HG02943 (cell line): ENCODE measurements at regions not wholly inside any gene's neighbourhood (a gene's known extent, or its start where the extent isn't known, plus 50 kb on each side); places are given as distances from the start of the nearest gene placed in this dataset.
A peak's percentile ranks its signal among the peaks of the same experiment; 100 is the strongest.

Experiments used
- ATAC-seq: cut with Tn5 transposase; IDR thresholded peaks from one replicate; pipeline ENCODE4 v1.9.1; 2021; ENCODE audit warnings: mild to moderate bottlenecking, low read depth, moderate library complexity; ENCODE audit not compliant: unreplicated experiment

DNA sequence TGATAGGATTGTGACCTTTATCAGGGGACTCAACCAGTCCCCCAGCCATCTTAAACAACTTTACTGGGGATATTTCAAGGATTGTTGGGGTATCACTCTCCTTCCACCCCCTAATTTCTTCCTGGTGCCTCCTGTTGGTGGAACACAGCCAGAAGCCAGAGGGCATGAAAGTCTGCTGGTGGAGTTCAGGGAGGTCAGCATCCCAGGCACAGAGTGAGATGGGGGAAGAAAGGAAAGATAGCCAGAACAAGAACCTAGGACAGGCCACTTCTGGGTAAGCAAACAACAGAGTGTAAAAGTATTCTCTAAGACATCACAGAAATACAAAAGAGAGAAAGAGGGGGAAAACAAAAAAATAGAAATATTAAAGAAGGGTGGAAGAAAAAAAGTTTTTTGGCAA lies 101.8 kb downstream of the SPRY2 start:
- no peak for ATAC-seq

- ATAC-seq = no peak
These were observed 103.3 kb downstream of the SPRY2 start for GRCh38 chr13:80237646-80238045.

DNA sequence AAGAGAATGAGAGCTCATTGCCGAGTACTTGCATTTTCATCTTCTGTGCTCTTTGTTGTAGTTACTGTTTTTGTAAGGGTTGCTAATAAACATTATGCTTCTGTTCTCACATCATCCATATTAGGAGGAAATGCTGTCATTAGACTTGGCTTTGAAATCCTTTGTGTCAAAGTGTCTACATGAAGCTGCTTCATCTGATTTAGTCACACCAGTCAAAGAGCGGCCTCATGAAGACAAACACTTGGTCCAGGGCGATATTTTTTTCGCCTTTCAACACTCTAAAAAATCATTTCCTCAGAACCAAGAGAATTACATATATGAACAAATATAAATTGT lies 105.0 kb downstream of the SPRY2 start:
- no peak for ATAC-seq

DNA sequence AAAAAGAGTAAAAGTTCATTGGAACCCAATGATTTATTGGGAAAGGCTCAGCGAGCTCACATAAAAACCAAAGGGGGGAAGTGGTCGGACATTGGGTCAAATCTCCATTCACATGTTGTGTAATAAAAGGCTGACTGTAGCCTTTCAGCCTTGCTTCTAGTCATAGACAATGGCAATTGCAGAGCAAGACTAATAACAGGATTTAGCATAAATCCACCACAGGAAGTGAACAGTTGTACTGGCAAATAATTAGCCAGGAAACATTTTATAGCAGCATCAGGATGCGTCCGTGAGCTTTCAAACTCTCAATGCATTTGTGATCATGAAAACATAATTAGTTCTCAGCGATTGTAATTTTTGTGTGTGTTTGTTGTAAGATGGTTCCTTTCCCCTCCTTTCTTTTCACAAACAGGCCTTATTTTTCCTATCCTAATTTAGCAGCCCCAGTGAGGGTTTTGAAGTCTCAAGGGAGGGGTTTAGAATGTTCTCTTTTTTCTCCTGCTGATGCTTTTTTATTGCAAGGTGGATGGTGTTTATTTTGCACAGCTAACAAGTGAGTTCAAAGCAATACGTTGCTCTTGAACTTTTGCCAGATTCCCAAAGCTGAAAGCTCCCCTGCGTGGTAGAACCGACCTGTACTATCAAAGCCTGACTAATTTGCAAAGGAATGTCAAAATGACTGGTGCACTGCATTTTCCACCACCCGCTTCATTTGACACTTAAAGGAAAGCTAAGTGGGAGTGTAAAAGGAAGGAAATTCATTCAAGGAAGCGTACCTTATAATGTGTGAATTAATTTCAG lies 105.6 kb downstream of the SPRY2 start:
- ATAC-seq = peak; percentile 82

DNA sequence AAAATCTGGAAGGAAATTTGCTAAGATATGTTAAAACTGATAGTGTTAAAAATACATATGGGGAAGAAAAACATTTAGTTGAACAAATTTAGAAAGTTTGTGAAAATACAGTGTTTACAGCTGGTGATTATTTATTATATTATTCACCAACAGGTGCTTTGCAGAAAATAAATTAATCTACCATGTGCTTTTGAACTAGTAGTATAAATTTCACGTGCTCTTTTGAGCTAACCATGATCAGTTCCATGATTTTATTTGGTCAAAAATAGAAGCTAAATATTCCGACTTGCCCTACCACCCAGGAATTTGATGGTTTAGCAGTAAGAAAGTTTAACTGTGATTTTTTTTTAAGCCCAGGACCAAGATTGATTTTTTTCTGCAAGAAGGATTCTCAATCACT lies 113.3 kb downstream of the SPRY2 start:
- no peak for ATAC-seq

DNA sequence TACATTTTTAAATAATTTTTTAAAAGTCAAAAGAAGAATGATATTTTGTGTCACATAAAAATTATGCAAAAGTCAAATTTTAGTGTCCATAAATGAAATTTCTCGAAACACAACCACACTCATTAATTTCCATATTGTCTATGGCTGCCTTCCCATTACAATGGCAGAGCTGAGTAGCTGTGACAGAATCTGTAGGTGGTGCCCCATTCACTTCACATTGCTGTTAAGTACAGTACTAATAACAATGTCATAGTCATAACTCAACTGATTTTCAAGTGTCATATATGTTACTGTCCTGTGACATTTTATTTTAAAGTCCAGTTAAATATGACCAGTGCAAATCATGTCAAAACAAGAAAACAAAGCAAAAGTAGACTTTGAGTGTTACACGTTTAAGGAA lies 114.3 kb downstream of the SPRY2 start:
- ATAC-seq = no peak

DNA sequence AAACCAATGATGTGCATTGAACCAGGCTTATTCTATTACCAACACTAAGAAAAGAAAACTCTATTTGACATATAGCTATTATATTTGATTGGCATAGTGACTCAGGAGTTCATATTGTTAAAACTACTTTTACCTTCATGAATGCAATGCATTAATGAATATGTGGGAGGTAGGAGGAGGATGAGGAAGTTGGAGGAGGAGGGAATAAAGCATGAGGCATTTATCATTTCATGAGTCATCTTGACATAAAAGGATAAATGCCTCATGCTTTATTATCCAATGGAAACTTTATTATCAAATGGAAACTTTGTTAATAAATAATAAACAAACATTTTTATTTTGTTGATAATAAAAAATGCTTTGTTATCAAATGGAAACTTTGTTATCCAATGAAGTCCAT lies 116.5 kb downstream of the SPRY2 start:
- no peak for ATAC-seq

DNA sequence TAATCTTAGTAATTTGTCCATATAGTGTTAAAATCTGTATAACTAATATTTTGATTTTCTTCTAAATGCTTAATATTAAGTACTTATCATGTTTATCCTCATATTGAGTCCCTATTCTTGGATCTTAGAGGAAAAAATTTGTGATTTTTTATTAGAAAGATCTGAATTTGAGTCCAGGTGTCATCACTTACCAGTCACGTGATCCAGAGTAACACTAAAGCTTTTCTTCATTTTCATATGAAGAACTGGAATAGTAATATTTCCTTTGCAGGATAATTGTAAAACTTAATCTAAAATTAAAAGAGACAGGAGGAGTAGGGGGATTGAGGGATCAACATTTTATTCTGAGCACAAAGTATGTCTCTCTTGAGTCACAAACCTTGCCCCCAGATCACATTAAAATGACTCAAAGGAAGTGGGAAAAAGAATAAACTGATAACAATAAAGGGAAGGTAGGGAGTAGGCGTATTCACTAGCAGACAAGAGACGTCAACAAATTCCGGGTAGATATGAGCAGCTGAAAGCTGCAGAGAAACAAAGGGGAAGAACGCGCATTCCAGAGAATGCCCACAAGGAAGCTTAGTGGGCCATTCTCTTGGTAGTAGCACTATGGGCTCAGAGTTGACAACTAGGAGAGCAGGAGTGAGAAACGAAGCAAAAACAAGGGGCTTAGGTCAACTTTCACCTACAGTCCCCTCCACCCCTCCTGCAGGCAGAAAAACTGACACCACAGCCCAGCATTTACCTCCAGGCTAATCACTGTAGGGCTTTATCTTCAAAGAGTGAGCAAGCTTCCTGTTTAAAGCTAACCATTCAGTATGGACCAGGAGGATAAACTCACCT lies 123.1 kb downstream of the SPRY2 start:
- ATAC-seq = no peak

DNA sequence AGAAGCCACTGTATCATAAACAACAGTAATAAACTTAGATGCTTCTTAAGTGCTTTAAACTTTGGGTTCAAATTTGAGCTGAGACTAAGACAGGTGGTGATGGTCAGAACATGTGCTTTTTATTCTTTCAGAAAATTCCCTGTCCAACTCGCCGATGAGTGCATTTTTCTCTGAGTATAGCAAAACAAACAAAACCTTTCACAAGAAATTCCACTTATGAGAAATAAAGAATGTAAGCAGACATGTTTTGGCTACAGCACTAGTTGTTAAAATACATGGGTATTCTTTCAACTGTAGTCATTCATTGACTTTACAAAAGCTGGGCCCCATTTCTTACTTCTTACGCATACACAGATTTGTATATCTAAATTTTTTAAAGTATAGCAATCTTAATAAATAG lies 125.6 kb downstream of the SPRY2 start:
- ATAC-seq = no peak

- ATAC-seq = no peak
These were observed 126.4 kb downstream of the SPRY2 start for GRCh38 chr13:80214521-80214991.

- no peak for ATAC-seq
These were observed 126.9 kb downstream of the SPRY2 start for GRCh38 chr13:80214050-80214449.

DNA sequence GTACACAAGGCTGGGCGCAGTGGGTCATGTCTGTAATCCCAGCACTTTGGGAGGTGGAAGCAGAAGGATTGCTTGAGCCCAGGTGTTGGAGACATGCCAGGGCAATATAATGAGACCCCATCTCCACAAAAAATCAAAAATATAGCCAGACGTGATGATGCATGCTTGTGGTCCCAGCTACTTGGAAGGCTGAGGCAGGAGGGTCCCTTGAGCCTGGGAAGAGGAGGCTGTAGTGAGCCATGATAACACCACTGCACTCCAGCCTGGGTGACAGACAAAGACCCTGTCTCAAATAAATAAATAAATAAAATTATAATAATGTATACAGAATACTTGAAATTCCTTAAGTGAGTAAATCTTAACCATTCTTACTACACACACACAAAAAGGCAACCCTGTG lies 127.7 kb downstream of the SPRY2 start:
- ATAC-seq = no peak

DNA sequence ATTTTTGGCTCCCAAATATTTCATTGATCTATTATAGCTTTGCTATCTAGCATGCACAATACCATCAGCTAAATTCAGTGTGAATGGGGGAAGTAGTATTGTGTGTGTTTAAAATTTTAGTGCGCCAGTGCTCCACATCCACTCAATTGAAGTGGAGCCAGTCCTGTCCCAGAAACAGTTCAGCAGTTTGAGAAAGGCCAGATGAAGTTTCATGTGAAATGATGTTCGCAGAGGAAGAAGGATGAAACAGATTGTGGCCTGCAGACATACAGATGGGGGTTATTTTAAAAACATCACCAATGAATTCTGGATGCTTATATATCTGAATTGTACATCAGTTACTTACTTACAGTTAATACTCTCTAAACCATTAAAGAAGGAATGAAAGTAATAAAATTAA lies 129.4 kb downstream of the SPRY2 start:
- ATAC-seq = no peak

DNA sequence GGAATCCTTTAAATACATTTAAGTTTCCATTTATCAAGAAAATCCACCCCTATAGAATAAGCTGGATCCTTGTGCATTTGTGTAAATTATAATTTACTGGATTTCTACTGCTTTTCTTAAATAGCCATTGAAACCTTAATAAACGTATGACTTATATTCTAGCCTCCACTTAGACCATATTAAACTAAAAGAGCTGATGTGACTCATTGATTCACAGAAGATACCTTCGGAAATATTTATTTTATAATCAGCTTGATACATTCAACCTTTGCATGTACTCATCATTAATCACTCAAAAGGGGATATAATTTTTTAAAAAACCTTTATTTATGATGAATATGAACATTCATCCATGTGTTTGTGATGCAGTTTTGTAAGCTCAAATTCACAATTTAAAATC lies 136.3 kb downstream of the SPRY2 start:
- no peak for ATAC-seq

- ATAC-seq = no peak
These were observed 137.4 kb downstream of the SPRY2 start for GRCh38 chr13:80203496-80203895.

- no peak for ATAC-seq
These were observed 139.0 kb downstream of the SPRY2 start for GRCh38 chr13:80201694-80202468.

GRCh38 chr13:80199585-80200292 lies 141.2 kb downstream of the SPRY2 start:
- ATAC-seq = no peak

- no peak for ATAC-seq
These were observed 141.9 kb downstream of the SPRY2 start for GRCh38 chr13:80199067-80199466.

DNA sequence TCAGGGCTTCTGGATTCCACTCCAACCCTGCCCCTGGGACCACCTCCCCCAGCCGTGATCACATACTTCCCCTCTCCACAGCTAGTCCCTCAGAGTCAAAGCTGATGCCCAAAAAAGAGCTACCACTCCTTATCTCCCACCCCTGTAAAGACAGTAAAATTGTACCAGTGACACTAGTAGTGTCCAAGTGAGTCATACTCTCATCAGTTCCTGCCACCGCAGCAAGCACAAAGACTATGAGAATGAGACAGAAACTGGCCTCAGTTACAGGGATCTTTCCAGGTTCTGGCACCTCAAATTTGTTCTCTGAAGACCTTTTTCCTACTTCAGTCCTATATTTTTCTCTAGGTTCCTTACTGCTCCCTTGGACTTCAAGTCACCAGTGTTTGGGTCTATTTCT lies 144.2 kb downstream of the SPRY2 start:
- no peak for ATAC-seq

DNA sequence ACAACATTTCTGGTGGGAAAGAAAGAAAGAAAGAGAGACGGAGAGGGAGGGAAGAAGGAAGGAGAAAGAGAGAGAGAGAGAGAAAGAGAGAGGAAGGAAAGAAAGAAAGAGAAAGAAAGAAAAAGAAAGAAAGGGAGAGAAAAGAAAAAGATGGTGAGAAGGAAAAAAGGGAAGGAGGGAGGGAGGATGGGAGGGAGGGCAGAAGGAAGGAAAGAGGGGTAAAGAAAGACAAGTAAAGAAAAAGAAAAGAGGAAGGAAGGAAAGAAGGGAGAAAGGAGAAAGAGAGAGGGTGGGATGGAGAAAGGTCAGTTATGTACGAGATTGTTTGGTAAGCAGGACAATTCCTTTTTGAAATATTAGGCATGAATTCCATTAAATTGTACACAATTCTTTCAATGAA lies 145.3 kb downstream of the SPRY2 start:
- no peak for ATAC-seq
